Pancreas (tissue), 10 donors: ENCODE measurements at regions not wholly inside any gene's neighbourhood (a gene's known extent, or its start where the extent isn't known, plus 50 kb on each side); places are given as distances from the start of the nearest gene placed in this dataset.

Experiments
- ATAC-seq, 4 donors: fragments of 200-7000 bp; cut with Tn5 transposase; one replicate each; pipeline versions ENCODE4 v1.8.0 to v1.9.1; 2020; ENCODE audit warnings: mild to moderate bottlenecking in 4 of 4, moderate library complexity in 4 of 4
- DNase-seq, 6 donors: peaks; one replicate each; pipeline ENCODE4 v3.0.0-alpha.2; 2020
- FAIRE-seq: peaks from 2 replicates; lab custom pipeline; 2012; peaks lifted over from hg19 to GRCh38; lab: Jason Lieb, UNC
- H3K27ac ChIP-seq, 4 donors: fragments of 200-600 bp; sonication (generic); 1 replicate in 3 of 4; 2 replicates in 1 of 4; pipeline versions ENCODE4 v1.5.0 to v1.8.0; 2020
- H3K27me3 ChIP-seq, 4 donors: fragments of 200-600 bp; one replicate each; pipeline ENCODE4 v1.8.0; 2021
- H3K36me3 ChIP-seq, 3 donors: fragments of 200-600 bp; sonication (generic) in 1 of 3; one replicate each; pipeline versions ENCODE4 v1.5.0 to v1.8.0; 2020 to 2021
- H3K4me1 ChIP-seq, 3 donors: fragments of 200-600 bp; one replicate each; pipeline ENCODE4 v1.8.0; 2021
- H3K4me3 ChIP-seq, 4 donors: fragments of 200-600 bp; sonication (generic) in 2 of 4; one replicate each; pipeline versions ENCODE4 v1.5.0 to v1.8.0; 2020 to 2021
- H3K9me3 ChIP-seq, 4 donors: fragments of 200-600 bp; one replicate each; pipeline ENCODE4 v1.8.0; 2021
- WGBS, 2 donors: extraction: QIAGEN DNeasy Blood & Tissue Kit; methylation state at CpG; one replicate each; pipeline ENCODE4 v1.1.7; 2013; 5-methylcytosine and 5-hydroxymethylcytosine counted together
- intact Hi-C, 3 donors: fragments of 100-400 bp; cut with DNase I; formaldehyde crosslinking; loops; one replicate each; pipeline versions ENCODE4 v1.11.1 to v1.14.2; 2022
- TF ChIP-seq, protein P1 (sequence below), 4 donors: fragments of 200-600 bp; sonication (generic) in 3 of 4; IDR thresholded peaks; one replicate each; pipeline versions ENCODE4 v1.5.0 to v1.8.0; 2021; ENCODE audit warnings: antibody characterized with exemption in 4 of 4
- donor health status: healthy with polysubstance abuse.
- donor health status: DM: no; HTN: no; CAD: no; lungs with moderate emphysema.
- donor health status: DM: no; HTN: no; CAD: no.
- donor health status: control.
- donor health status: control.
- donor health status: Bipolar disorder and iron deficiency.
- donor health status: DM: yes; HTN: yes; CAD: no.
- donor health status: DM: no; HTN: no; CAD: no.
- donor health status: DM: no; HTN: no; CAD: no.
- donor health status: DM: yes; HTN: yes; CAD: no.

DNA sequence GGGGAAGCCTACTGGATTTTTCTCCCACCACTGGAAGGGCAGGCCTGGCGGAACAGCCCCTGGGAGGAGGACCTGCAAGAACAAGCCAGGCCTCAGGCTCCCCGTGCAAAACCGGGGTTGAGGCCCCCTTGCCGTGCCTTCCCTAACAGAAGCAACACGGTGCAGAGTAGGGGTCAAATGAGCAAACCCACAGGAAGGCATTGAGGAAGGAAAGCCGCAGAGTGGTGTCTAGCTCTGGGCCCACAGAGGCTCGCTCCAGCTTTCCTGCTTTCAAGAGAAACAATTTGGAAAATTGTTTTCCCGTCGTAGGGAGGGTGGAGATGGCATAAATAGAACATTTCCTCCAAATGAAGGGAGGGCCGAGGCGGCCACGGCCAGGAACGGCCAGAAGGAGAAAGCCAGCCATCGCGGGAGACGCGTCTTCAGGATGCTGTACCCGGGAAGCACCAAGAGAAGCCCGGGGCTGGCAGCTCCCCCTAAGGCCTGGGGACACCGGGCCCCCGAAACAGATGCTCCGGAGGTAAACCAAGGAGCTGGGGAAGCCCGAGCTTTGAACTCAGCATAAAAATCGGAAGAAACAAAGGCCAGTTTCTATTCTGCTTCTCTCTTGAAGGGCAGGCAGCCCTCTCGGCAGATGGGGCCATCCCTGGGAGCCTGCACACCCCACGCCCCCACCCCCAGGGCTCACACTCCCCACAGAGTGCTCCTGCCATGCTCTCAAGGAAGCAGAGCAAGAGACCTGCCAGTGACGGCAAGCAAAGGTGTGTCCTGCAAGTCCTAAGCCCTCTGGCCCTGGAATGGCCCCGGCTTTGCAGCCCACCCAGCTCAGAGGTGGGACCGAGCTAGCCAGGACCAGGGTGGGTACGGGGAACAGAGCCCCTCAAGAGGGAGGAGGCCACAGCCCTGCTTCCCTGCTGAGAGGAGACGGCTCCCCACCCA is 92.0 kb downstream of the RBFOX3 start:
- Histone ChIP-seq H3K36me3 (no peaks in the 10 kb centered on the region), H3K27ac (no peak overlapping the region), H3K4me1 (no peaks in the 10 kb centered on the region), H3K9me3 (no peaks in the 10 kb centered on the region), H3K4me3 (no peak overlapping the region), H3K27me3 (peaks cover 0 to 4% (median 0%) of the 10 kb centered on the region in 4 donors)
- ATAC-seq (no peak), DNase-seq (no peak), FAIRE-seq (no peak)
- intact Hi-C loops, result no loop called here
- TF ChIP-seq, protein P1, sequence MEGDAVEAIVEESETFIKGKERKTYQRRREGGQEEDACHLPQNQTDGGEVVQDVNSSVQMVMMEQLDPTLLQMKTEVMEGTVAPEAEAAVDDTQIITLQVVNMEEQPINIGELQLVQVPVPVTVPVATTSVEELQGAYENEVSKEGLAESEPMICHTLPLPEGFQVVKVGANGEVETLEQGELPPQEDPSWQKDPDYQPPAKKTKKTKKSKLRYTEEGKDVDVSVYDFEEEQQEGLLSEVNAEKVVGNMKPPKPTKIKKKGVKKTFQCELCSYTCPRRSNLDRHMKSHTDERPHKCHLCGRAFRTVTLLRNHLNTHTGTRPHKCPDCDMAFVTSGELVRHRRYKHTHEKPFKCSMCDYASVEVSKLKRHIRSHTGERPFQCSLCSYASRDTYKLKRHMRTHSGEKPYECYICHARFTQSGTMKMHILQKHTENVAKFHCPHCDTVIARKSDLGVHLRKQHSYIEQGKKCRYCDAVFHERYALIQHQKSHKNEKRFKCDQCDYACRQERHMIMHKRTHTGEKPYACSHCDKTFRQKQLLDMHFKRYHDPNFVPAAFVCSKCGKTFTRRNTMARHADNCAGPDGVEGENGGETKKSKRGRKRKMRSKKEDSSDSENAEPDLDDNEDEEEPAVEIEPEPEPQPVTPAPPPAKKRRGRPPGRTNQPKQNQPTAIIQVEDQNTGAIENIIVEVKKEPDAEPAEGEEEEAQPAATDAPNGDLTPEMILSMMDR (IDR thresholded peaks at IDR 0.05), result no peak
- 40 to 50% methylated on average over 31 of the region's 31 CpGs for WGBS, 2 donors

DNA sequence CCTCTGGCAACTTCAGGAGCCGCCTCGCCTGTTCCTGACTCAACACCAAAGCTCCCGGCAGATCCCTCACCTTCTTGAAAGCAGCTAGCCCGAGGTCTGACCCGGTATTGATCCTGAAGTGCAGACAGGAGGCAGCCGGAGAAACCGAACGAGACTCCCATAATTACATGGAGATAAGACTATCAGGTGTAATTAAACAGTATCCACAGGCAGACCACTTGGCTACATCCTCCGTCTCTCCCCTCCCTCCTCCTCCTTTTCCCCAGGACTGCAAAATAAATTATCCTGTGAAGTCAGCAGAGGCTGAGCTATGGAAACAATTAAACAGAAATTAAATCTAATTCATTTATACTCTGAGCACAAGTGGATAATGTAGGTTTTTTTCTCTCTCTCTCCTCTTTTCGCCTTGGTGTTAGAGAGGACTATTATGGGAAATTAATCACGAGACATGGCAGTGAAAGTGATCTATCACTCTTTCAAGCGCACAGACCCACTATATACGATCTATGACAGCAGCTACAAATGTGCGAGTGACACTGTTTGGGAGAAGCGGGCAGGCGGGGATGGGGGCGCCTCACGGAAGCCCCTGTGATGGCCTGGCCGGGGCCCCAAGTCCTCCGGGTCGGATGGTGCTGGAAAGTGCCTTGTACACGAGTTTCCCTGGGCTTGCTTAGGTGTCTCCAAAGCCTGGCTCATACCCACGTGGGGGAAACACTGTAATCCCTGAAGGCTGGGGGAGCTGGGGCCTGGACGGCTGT is 92.8 kb downstream of the RBFOX3 start:
- FAIRE-seq, result no peak
- H3K4me1 ChIP-seq, result no peaks in the 10 kb centered on the region
- no peaks in the 10 kb centered on the region for H3K36me3 ChIP-seq
- H3K9me3 ChIP-seq, result no peaks in the 10 kb centered on the region
- H3K27me3 ChIP-seq, result peaks cover 0 to 4% (median 0%) of the 10 kb centered on the region in 4 donors
- 18 to 22% methylated on average over 24 of the region's 24 CpGs for whole genome bisulfite sequencing, 2 donors
- no peak for ATAC-seq
- DNase-seq, result no peak
- intact Hi-C loops, result no loop called here
- H3K27ac ChIP-seq, result no peak overlapping the region
- no peak overlapping the region for H3K4me3 ChIP-seq
- TF ChIP-seq, protein P1 (IDR thresholded peaks at IDR 0.05), result no peak

DNA sequence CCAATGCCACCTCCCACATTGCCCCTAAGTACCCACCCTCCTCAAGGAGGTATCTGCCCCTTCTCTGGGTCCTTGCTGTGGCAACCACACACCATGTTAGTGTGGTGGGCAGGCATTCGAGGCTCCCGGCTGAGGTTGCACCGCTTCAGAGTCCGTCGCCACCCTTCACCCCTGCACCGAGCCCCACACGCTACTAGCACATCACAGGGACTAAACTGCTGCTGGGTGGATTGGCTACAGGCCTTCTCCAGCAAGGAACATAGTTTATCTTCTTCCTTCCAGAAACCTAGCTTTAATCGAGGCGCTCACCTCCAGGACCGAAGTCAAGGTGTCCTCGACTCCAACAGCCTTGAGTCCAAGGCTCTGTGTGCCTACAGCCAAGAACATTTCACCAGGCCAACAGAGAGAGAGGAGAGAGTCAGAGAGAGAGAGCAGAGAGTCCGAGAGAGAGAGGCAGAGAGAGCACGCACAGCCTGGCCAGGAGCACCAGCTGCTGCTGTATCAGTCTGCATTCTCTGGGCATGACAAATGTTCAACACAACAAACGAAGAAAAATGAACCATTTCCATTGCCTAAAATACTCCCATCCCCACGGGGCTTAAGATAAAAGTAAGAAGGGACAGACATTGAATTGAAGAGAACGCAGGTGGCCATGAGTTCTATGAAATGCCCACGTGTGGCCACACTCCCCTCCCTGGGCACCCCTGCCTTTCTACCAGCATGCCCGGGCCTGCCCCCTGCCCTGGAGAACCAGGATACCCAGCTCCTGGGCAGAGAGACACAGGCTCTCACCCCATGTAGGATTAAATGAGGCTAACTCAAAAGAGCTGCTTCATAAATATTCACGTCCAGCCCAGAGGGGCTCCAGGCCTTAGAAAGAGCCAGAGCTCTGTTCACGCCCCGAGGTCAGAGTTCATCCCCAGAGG is 94.9 kb downstream of the RBFOX3 start:
- no peak overlapping the region for H3K4me3 ChIP-seq
- H3K4me1 ChIP-seq, result no peaks in the 10 kb centered on the region
- H3K27me3 ChIP-seq, result peaks cover 0 to 4% (median 0%) of the 10 kb centered on the region in 4 donors
- TF ChIP-seq, protein P1 (IDR thresholded peaks at IDR 0.05), result no peak
- H3K9me3 ChIP-seq, result no peaks in the 10 kb centered on the region
- DNase-seq (no peak), ATAC-seq (no peak), FAIRE-seq (no peak)
- no peak overlapping the region for H3K27ac ChIP-seq
- 47 to 58% methylated on average over 21 of the region's 21 CpGs for WGBS, 2 donors
- intact Hi-C loops, result no loop called here
- H3K36me3 ChIP-seq, result no peaks in the 10 kb centered on the region

DNA sequence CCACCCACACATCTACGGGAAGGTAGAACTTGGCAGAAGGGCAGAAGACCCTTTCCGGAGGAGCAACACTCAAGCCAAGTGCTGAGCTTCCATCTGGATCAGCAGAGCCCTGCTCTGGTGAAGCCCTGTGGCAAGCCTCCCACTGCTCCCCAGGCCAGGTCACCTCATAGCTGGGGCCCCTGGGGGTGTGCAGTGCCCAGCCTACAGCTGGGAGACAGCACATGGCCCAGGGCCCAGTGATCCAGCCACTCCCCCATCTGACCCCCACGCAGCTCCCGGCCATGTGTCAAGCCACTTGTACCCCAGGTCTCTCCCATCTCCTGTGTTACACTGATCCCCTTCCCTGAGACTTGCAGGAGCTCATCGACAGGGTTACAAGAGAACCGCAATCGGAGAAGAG is 95.7 kb downstream of the RBFOX3 start:
- intact Hi-C loops, result no loop called here
- Histone ChIP-seq H3K4me3 (no peak overlapping the region), H3K4me1 (no peaks in the 10 kb centered on the region), H3K9me3 (no peaks in the 10 kb centered on the region), H3K27ac (no peak overlapping the region), H3K36me3 (no peaks in the 10 kb centered on the region), H3K27me3 (peaks cover 0 to 4% (median 0%) of the 10 kb centered on the region in 4 donors)
- WGBS, 2 donors, result 76 to 82% methylated on average over 7 of the region's 7 CpGs
- ATAC-seq, result no peak
- FAIRE-seq, result no peak
- no peak for DNase-seq
- TF ChIP-seq, protein P1 (IDR thresholded peaks at IDR 0.05), result no peak
